Right cardiac atrium (tissue), 5 donors: ENCODE measurements at regions not wholly inside any gene's neighbourhood (a gene's known extent, or its start where the extent isn't known, plus 50 kb on each side); places are given as distances from the start of the nearest gene placed in this dataset.

Experiments used
- ATAC-seq, 2 donors: fragments of 200-7000 bp; cut with Tn5 transposase; one replicate each; pipeline versions ENCODE4 v1.8.0 to v1.9.1; 2020; ENCODE audit warnings: moderate library complexity in 2 of 2, mild to moderate bottlenecking in 1 of 2
- DNase-seq, 3 donors: peaks; one replicate each; pipeline ENCODE4 v3.0.0-alpha.2; 2020
- H3K27ac ChIP-seq: one replicate; pipeline ENCODE4 v1.5.1; 2013; ENCODE audit warnings: mild to moderate bottlenecking, low read length, control low read depth, moderate library complexity
- H3K27me3 ChIP-seq: one replicate; pipeline ENCODE4 v1.6.1; 2013; ENCODE audit not compliant: control insufficient read depth, insufficient read depth
- H3K4me1 ChIP-seq: one replicate; pipeline ENCODE4 v1.6.1; 2013; ENCODE audit warnings: low read length; ENCODE audit not compliant: control insufficient read depth, insufficient read depth
- H3K4me3 ChIP-seq: one replicate; pipeline ENCODE4 v1.5.1; 2013; ENCODE audit warnings: low read length, control low read depth
- H3K9me3 ChIP-seq: one replicate; pipeline ENCODE4 v1.6.1; 2013; ENCODE audit warnings: low read length; ENCODE audit not compliant: control insufficient read depth
- WGBS: extraction: QIAGEN DNeasy Blood & Tissue Kit; methylation state at CpG from one replicate; pipeline ENCODE4 v1.1.7; 2013; 5-methylcytosine and 5-hydroxymethylcytosine counted together
- intact Hi-C, 4 donors: fragments of 100-400 bp; cut with DNase I; formaldehyde crosslinking; loops; one replicate each; pipeline versions ENCODE4 v1.11.0 to v1.14.0; 2022 to 2023
- donor health status: healthy with polysubstance abuse.
- donor health status: DM: no; HTN: yes; CAD: no.
- donor health status: DM: no; HTN: no; CAD: no.
- donor health status: DM: no; HTN: yes; CAD: no; lungs with severe emphysema.
- donor health status: DM: yes; HTN: yes; CAD: no.

DNA sequence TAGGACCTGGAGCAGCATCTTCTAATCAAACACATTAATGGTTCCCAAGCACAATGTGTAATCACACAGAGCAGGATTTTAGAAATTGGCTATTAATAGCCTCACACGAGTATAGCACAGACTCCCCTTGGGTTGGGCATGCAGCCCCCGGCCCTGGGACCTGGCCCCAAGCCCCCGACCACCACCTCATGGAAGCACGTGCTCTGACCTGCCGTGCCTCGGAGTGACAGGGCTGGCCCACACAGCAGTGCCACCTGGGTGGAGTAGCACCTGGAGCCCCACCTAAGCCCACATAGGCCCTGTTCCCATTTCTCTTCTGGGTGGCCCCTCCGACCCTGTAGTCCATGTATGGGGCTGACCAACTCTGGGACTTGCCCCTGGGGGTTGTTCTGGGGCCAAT is 171.8 kb downstream of the TTLL2 start:
- 79% methylated on average over 7 of the region's 7 CpGs for WGBS
- DNase-seq, result no peak
- H3K27ac ChIP-seq, result no peak overlapping the region
- no peak for ATAC-seq
- H3K27me3 ChIP-seq, result no peaks in the 10 kb centered on the region
- intact Hi-C loops, result no loop called here
- H3K4me1 ChIP-seq, result no peaks in the 10 kb centered on the region
- no peaks in the 10 kb centered on the region for H3K9me3 ChIP-seq
- no peak overlapping the region for H3K4me3 ChIP-seq

DNA sequence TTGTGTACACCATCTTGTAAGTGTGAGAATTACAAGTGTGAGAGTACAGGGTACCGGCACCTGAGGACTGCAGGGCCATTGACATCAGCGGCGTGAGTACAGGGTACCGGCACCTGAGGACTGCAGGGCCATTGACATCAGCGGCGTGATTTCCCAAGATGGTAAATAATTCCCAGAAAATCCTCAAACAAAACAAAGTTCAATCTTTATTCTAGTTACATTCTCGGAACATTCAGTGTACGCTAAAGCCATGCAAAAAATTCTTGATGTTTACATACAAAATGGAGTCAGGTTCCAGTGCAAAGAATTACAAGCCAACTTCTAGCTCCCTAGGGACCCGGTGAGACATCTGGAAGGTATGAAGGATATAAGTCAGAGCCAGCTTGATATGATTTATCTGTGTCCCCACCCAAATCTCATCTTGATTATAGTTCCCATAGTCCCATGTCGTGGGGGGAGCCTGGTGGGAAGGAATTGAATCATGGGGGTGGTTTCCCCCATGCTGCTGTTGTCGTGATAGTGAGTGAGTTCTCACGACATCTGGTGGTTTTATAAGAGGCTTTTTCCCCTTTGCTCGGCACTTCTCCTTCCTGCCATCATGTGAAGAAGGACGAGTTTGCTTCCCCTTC is 172.7 kb downstream of the TTLL2 start:
- 79% methylated on average over 14 of the region's 14 CpGs for WGBS
- DNase-seq (no peak), ATAC-seq (no peak)
- Histone ChIP-seq H3K9me3 (no peaks in the 10 kb centered on the region), H3K27me3 (no peaks in the 10 kb centered on the region), H3K4me3 (no peak overlapping the region), H3K4me1 (no peaks in the 10 kb centered on the region), H3K27ac (no peak overlapping the region)
- intact Hi-C loops, result no loop called here

DNA sequence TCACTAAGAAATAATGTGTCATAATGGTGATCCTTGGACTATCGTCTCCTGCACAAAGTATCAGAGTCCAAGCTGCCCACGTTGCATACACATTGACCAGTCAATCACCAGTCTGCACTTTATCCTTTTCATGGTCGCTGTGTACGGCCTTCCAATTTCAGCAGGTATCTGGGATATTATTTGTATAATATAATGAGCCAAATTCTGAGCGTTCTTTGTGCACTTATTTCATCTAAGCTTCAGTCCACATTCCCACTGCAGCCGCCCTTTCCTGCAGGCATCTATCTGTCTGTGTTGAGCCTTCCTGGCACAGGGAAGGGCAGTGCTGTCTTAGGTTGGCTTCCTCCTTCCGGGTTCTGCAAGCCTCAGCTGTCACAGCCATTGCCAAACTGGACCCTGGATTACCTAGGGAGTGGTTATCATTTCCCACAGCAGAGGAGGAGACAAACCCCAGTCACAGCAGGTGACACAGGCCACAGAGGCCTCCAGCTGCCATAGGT is 174.3 kb downstream of the TTLL2 start:
- Histone ChIP-seq H3K4me1 (no peaks in the 10 kb centered on the region), H3K27ac (no peak overlapping the region), H3K4me3 (no peak overlapping the region), H3K9me3 (no peaks in the 10 kb centered on the region), H3K27me3 (no peaks in the 10 kb centered on the region)
- ATAC-seq (no peak), DNase-seq (no peak)
- intact Hi-C loops, result no loop called here
- 88% methylated on average over 7 of the region's 7 CpGs for WGBS

DNA sequence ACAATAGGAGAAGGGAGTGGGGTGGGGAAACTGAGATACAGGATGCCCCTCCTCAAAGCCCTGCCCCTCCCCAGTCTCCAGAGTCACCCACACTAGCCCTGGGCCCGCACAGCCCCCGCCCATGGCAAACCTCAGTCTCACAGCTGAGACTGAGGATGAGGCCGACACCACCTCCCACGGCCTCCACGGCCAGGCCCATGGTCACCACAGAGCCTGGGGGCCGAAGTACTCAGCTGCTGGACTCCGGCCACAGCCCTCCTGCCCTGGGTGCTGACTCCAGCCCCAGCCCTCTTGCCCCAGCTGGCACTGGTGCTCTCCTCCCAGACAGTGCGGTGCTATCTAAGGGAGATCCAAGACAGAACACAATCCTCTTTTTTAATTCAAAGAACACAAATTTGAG is 176.1 kb downstream of the TTLL2 start:
- ATAC-seq (no peak), DNase-seq (no peak)
- Histone ChIP-seq H3K27ac (no peak overlapping the region), H3K4me3 (no peak overlapping the region), H3K27me3 (no peaks in the 10 kb centered on the region), H3K4me1 (no peaks in the 10 kb centered on the region), H3K9me3 (no peaks in the 10 kb centered on the region)
- WGBS, result 83% methylated on average over 8 of the region's 8 CpGs
- intact Hi-C loops, result no loop called here

DNA sequence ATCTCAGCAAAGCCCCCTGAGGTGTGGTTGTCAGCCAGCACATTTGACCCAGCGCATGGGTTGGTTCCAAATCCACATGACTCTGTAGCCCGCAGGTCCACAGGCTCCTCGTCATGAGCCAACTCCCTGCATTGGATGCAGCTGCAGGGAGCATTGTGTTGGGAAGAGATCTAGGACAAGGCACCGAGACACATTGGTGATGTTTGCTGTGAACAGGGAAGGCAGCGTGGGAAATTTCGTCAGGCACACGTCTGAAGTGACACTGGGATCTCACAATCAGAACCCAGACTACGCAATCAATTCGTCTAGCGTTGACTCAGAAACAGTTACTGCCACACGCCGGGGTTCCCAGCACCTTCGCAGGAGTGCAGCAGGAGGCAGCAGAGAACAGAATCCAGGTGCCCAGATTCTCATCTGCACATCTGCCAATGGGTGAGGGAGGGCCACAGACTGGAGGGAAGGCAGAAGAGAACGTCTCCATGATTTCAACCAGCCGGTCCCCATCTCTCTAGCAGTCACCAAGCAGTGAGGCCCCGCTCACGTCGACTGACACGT is 177.0 kb downstream of the TTLL2 start:
- H3K27me3 ChIP-seq, result no peaks in the 10 kb centered on the region
- no peaks in the 10 kb centered on the region for H3K9me3 ChIP-seq
- no peaks in the 10 kb centered on the region for H3K4me1 ChIP-seq
- DNase-seq, result no peak
- WGBS, result 67% methylated on average over 19 of the region's 19 CpGs
- no peak overlapping the region for H3K27ac ChIP-seq
- no peak overlapping the region for H3K4me3 ChIP-seq
- ATAC-seq, result no peak
- intact Hi-C loops, result no loop called here

DNA sequence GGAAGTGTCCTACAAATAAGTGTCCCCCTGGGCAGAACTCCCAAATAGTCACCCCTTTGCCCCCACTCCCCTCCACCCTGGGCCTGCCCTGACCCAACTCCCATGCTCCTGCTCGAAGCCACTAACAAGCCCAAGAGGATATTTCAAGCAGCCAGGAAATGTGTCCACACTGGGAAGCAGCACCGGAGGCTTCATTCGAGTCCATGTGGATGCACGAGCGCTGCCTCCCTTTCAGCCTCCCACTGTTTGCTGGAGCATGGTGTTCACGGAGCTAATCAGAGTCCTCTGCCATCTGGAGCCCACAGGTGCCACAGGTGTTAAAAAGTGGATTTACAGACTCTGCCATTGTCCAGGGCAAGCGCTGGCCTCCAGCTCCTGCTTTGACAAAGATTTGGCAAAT is 177.6 kb downstream of the TTLL2 start:
- no peaks in the 10 kb centered on the region for H3K4me1 ChIP-seq
- no peaks in the 10 kb centered on the region for H3K27me3 ChIP-seq
- no peak overlapping the region for H3K4me3 ChIP-seq
- 80% methylated on average over 7 of the region's 7 CpGs for WGBS
- intact Hi-C loops, result no loop called here
- no peak for DNase-seq
- no peak overlapping the region for H3K27ac ChIP-seq
- no peaks in the 10 kb centered on the region for H3K9me3 ChIP-seq
- no peak for ATAC-seq

DNA sequence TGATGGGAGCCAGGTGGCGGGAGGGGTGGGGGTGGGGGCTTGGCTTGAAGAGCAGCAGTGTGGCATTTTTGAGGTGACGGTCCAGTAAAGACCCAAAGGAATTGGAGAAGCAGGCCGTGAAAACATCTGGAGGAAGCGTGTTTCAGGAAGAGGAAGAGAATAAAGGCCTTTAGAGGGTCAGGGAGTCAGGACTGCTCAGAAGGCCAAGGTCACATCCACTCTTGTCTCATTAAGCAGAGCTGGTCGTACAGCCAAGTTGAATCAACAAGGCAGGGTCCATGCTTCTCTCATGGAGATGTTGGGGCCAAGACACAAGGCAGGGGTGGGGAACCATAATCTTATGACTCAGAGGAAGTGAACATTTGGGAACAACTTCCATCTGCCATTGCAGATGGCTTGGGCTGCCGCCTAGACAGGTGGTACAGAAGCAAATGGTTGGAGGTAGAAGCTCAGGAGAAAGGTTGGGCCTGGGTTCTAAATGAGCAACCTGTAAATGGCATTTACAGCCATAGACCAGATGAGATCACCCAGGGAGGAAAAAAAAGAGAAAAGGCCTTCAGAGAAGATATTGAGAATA is 179.6 kb downstream of the TTLL2 start:
- Histone ChIP-seq H3K9me3 (no peaks in the 10 kb centered on the region), H3K27ac (no peak overlapping the region), H3K4me3 (no peak overlapping the region), H3K4me1 (no peaks in the 10 kb centered on the region), H3K27me3 (no peaks in the 10 kb centered on the region)
- DNase-seq, result no peak
- peak in 1 of 2 donors; percentile 37 for ATAC-seq
- 64% methylated on average over 6 of the region's 6 CpGs for WGBS
- intact Hi-C loops, result no loop called here

DNA sequence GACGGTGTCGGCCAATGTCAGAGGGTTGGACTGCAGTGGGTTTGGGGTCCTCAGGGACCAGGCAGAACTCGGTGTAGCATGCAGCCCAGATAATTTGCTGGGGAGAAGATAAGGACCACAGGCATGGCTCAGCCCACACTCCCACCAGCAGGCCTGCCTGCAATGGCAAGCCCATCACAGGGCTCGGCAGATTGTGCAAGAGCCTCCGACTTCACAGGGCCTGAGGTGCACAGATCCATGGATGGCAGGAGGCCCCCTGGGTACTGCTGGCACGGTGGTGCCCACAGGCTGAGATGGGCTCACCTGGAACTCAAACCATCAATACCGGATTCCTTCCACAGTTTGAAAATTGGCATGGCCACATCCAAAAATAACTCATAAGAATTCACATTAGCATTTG is 180.3 kb downstream of the TTLL2 start:
- ATAC-seq (no peak), DNase-seq (no peak)
- intact Hi-C loops, result no loop called here
- Histone ChIP-seq H3K27ac (no peak overlapping the region), H3K4me1 (no peaks in the 10 kb centered on the region), H3K27me3 (no peaks in the 10 kb centered on the region), H3K4me3 (no peak overlapping the region), H3K9me3 (no peaks in the 10 kb centered on the region)
- 75% methylated on average over 7 of the region's 7 CpGs for WGBS

DNA sequence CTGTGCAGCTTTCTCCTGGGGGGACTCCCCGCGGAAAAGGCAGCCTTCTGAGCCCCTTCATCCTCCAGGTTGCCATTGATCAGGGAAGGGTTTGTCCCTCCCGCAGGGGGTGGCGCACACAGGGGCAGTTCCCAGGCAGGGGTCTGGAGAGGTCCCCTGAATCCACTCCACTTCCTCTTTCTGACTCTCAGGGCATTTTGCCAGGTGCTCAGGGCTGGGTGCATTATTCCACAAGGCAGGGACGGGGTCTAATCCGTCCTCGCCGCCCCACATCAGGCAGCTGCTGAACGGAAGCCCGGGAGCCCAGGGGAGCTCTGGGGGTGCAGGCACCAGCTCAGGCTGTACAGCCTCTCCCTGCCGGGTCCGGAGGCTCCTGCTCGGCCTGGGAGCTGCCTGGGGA is 180.9 kb downstream of the TTLL2 start:
- no peak for DNase-seq
- H3K4me3 ChIP-seq, result no peak overlapping the region
- 74% methylated on average over 13 of the region's 13 CpGs for WGBS
- no peaks in the 10 kb centered on the region for H3K9me3 ChIP-seq
- H3K4me1 ChIP-seq, result no peaks in the 10 kb centered on the region
- no peak for ATAC-seq
- H3K27me3 ChIP-seq, result no peaks in the 10 kb centered on the region
- intact Hi-C loops, result no loop called here
- no peak overlapping the region for H3K27ac ChIP-seq

DNA sequence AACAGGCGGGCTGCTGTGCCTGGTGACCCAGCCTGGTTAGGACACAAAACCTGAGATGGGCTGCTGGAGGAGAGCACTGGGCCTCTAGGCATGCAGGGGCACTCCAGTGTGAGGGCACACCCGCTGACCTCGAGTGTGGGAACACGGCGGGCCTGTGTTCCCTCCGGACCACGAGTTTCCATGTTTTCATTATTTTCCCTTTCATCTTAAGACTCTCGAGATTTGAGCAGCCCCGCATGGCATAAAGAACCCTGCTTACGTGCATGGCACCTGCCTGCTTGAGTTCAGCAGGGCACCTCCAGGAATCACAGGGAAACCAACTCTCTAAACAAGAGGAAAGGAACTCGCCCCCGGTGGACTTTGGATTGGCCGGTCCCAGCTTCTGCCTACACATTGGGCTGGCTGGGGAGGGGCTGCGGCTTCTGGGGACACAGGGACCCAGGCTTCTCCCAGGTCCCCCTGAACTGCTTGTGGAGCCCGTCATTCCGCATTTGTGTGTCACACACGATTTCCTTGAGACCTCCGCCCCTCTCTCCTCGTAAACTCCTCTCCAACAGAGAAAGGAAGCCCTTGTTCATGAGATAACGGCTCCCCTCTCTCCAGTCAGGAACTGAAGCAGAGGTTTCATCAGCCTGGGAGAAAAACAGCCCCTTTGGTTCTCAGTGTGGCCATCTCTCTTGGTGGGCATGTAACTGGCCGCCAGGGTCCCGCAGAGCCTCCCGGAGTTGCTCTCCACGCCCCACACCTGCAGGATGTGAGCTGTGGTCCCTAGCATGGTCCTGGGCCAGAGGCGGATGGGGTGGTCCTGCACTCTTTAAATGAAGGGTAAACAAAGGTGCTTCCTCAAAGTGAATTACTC is 181.8 kb downstream of the TTLL2 start:
- no peak overlapping the region for H3K27ac ChIP-seq
- no peaks in the 10 kb centered on the region for H3K4me1 ChIP-seq
- no peak overlapping the region for H3K4me3 ChIP-seq
- DNase-seq (no peak), ATAC-seq (no peak)
- H3K9me3 ChIP-seq, result no peaks in the 10 kb centered on the region
- H3K27me3 ChIP-seq, result no peaks in the 10 kb centered on the region
- intact Hi-C loops, result no loop called here
- WGBS, result 81% methylated on average over 25 of the region's 25 CpGs

DNA sequence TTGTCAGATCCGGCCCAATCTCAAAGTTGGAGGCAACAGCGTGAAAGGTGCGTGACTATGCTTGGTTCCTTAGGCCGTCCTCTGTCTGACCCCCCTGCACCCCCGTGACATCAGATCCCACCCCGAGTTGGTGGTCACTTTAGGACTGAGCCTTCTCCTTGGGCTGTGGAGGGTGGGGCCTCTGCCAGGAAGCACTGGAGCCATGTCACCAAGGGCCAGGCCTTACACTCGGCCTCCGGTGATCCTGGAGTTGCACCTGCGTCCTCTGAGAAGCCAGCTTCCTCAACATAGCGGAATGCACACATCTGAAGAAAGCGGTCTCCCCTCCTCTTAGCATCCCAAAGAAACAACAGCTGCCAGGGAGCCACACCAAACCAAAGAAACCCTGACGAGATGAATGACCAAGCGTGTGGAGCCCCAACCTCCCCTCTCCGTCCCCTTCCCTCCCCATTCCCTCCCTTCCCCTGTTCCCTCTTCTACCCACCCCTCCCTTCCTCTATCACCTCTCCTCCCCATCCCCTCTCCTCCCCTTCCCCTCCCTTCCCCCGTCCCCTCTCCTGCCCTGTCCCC is 182.6 kb downstream of the TTLL2 start:
- no peak for DNase-seq
- Histone ChIP-seq H3K27me3 (no peaks in the 10 kb centered on the region), H3K27ac (no peak overlapping the region), H3K4me1 (no peaks in the 10 kb centered on the region), H3K4me3 (no peak overlapping the region), H3K9me3 (no peaks in the 10 kb centered on the region)
- 84% methylated on average over 15 of the region's 15 CpGs for WGBS
- ATAC-seq, result no peak
- intact Hi-C loops, result no loop called here
